Stimulated activated CD8-positive, alpha-beta memory T cell treated with anti-CD3 and anti-CD28 coated beads, Interleukin-7, amount 100 ng/mL, for 4 hours (primary cell): ENCODE measurements at regions not wholly inside any gene's neighbourhood (a gene's known extent, or its start where the extent isn't known, plus 50 kb on each side); places are given as distances from the start of the nearest gene placed in this dataset.
"Not testable (repeated sequence)": the region's sequence is repeated elsewhere in the genome, so short reads cannot be mapped to it uniquely, and the experiment has no call there.

ENCODE experiments used
- DNase-seq, 2 donors: peaks; one replicate each; pipeline ENCODE4 v3.0.0-alpha.2; 2020; ENCODE audit warnings: low read depth in 2 of 2

DNA sequence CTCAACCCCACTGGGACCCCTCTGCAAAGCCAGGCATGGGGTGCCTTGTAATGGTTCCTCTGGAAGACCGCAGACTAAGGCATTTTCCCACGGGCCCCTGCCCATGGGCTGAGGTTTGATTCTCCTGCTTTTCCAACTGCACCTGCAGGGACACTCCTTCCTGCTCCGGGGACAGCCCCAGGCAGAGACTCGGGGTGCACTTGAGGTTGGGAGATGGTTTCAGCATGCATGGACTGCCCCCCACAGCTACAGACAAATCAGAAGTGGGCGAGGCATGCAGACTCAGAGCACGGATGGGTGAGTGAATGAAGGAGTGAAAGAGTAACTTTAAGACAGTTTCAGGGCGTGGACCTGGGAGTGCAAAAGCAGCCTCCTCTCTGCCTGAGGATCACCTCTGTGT lies 87.9 kb upstream of the RPL38 start:
- no peak for DNase-seq

DNA sequence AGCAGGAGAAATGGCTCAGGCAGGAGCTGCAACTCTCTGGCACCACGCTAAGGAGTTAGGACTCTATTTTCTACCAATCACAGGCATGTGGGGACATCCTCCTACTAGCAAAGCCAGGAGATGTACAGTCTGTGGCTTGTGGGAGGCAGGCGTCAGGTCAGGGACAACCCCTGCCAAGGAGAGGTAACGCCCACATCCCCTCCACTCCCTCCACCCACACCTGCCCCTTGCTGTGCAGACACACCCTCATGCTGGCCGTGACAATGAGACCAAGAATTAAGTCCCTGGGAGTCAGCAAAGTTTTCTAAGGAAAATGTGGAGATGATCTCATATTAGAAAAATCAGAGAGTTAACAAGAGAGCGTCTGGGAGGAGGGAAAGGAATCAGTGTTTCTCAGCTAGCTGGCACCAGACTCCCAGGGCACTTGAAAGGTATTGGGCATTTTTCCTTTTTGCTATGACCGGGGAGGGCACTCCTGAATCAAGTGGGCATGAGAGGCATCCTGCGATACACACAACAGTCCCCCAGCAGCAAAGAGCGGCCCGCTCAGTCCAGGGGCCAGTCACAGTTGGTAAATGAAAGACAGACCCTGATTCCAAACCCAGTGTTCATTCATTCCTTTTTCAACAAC lies 87.3 kb upstream of the RPL38 start:
- DNase-seq, result no peak

DNA sequence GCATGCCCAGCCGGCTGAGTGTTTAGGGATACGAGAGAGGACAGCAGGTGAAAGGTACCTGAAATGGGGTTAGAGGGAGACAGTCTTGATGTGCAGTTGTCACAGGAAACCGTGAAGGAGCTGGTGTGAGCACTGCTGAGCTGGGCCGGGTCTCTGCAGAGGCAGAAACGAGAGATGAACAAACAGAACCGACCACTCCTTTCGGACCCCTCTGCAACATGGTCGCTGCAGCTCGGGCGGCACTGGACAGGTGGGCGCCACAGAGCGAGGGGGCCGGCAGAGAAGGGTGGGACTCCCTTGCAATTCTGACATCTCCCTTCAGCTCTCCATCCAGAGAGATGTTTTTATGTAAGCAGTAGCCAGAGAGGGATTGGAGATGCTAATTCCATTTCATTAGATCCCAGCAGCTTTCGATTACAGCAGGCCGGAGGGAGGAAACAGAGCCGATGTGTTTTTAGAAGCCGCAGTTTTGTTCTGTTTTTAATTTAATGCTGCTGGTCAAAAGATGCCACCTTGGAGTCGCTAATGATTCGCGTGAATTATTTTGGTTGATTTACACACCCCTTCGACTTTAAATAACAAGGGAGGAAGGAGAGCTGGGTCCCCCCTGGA lies 86.3 kb upstream of the RPL38 start:
- DNase-seq, result no peak

- DNase-seq, result no peak
Measured at GRCh38 chr17:74117999-74118421, 85.5 kb upstream of the RPL38 start.

GRCh38 chr17:74118504-74118903 lies 85.0 kb upstream of the RPL38 start:
- DNase-seq, result no peak

DNA sequence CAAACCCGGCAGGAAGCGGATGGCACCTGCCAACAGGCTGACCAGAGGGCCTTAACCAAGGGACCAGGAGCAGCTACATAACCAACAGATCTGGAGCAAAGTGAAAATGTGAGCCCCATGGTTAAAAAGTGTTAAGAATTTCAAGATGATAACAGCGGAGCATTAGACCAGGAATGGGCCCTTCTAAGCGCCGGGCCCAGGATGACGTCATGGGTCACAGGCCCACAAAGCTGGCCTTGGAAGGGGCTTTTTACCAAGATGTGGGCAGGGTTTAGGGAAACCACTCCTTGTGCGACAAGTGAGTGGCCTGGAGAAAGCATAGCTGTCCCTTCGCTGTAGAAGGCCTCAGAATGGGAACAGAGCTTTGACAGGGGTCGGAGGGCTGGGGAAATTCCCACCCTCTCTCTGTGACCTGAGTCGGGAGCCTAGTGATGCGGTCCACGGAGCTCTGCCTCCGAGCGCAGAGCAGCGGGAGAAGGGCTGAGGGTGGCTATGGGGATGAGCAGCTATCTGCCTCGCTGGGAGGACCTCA lies 84.4 kb upstream of the RPL38 start:
- no peak for DNase-seq

GRCh38 chr17:74119965-74120364 lies 83.5 kb upstream of the RPL38 start:
- DNase-seq, result no peak

DNA sequence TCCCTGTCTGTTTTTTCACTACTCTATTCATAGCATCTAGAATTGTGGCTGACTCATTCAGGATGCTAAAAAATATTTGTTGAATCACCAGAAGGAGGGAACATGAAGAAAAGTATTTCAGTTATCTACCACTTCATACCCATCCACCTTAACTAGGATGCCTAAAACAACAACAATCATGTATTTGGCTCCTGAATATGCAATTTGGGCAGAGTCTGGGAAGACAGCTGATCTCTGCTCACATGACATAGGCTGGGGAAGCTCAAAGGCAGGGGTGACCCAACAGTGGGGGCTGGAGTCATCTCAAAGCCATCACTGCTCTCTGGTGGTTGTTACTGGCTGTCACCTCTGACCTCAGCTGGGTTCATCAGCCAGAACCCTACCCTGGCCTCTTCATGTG lies 80.1 kb upstream of the RPL38 start:
- DNase-seq, result no peak

DNA sequence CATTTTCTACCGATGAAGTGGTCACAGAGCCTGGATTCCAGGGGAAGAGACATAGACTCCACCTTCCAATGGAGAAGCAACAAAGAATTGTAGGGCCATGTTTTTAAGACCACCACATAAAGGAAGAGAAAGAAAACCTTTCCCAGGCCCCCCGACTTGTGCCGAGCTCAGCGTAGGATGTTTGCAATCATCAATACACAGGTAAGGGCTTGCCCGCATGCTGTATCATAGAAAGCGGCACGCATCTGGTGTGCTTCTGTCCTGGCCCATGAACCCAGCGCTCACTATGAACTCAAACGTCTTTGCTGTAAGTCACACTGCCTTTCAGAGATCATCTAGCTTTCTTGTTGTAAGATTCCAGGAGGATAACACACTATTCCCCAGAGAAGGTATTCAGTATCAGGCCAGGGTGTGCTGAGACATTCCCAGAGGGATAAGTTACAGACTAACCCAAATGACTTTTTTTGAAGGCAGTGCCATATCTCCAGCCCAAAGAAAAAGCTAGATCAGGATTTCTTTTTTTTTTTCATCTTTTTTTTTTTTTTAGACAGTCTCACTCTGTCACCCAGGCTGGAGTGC lies 79.5 kb upstream of the RPL38 start:
- no peak for DNase-seq

DNA sequence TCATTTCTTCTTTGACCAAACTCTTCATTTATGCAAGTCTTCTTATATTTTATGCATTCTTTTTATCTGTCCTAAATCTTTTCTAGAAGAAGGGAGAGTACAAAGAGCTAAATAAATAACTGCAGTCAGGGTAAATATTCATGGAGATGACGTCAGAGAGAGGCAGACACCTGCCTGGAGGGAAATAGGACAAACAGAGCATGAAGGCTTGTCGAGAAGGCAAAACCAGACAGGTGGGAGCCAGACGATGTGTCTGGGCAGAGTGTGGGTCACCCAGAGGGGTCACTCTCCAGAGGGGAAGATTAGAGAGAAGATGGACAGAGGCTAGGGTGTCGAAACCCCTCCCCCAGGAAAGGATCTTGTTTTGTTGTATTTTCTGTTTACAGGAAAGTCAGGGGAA lies 78.3 kb upstream of the RPL38 start:
- DNase-seq, result no peak

DNA sequence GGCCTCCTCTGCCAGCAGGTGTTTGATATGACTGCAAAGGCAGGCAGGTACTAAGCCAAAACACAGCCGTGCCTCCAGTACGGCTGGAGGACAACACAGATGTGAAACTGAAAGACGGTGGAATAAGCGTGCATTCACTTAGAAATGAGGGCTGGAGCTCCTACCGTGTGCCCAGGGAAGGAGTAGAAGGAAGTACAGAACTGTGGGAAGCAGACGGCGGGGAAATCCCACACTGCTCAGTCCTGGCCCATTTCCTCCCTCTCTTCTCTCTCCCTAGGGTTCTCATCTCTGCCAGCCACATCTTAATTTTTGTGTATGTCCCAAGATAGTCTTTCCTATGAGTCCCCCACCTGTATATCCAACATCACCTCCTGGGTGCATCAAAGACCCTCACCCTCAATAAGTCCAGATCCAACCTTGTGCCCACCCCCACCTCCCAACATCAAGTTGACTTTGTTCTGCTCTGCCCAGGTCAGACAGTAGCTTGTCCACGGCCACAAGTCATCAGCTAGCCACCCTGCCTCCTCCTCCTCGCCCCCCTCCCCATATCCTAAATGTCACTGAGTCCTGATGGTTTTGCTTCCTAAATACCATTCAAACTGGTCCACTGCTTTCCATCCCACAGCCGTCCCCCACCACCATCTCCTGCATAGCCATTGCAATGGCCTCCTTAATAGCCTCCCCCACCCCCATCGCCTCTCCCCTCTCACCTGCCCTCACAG lies 77.1 kb upstream of the RPL38 start:
- DNase-seq, result no peak

DNA sequence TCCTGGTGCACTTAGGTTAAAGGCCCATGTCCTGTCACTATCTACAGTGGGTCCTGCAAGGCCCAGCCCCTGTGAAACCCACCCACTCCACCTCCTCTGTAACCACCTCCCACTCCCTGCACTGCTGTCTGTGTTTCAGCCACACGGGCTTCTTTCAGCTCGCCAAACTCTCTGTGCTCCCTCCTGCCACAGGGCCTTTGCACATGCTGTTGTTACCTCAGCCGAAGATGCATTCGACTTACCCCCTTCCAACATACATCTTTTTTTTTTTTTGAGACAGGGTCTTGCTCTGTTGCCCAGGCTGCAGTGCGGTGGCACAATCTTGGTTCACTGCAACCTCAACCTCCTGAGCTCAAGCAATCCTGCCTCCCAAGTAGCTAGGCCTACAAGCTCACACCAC lies 76.5 kb upstream of the RPL38 start:
- no peak for DNase-seq

DNA sequence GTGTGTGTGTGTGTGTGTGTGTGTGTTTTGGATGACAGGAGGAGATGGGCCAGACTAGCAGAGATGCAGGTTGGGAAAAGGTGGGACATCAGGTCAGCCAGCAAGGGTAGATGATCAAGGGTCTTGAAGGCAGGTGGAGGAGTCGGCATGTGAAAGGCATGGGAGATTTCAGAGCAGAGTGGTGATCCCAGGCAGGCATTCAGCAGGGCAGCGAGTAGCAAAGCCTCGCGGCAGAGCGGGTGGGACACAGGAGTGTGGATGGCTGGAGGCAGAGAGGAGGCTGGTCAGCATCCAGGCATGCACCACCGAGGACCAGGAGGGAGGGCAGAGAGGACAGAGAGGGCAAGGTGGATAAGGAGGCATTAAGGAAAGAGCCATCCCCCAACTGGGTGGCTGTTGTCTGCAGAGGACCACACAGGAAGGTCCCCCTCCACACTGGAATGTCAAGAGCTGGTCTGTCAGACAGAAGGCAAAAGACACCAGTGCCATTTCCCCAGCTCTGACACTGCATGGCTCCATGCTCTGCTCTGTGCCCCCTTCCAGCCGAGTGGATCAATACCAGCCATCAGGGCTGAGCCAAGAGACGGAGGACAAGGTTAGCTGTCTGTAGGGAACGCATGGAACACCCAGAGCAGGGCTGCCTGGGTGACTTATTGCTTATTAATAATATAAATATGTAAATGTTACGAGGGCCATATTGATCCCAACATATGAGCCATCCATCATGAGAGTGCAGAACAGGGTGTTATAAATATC lies 74.8 kb upstream of the RPL38 start:
- no peak for DNase-seq

DNA sequence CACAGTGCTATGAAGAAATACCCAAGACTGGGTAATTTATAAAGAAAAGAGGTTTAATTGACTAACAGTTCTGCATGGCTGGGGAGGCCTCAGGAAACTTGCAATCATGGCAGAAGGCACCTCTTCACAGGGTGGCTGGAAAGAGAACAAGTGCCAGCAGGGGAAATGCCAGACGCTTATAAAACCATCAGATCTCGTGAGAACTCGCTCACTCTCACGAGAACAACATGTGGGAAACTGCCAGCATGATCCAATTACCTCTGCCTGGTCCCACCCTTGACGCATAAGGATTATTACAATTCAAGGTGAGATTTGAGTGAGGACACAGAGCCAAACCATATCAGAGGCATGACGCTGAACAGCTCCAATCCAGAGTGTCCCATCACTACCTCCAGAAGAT lies 73.7 kb upstream of the RPL38 start:
- not testable (repeated sequence) for DNase-seq

DNA sequence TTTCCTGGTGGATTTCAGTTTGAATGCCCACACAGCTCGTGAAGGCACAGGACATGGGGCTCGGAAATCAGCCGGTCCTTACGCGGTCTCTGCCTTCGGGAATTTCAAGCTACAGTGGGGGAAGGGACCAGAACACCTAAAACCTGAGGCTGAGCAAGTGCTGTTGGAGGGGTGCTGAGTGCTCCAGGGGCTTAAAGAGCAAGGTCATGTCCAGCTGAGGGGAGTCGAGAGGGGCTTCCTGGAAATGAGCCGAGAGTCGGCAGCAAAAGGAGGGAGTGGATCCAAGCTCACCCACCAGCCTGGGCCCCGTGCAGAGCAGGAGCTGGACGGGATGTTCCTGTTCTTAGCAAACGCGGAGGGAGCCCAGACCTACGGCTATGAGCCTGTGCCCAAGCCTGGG lies 73.2 kb upstream of the RPL38 start:
- DNase-seq, result no peak

GRCh38 chr17:74130841-74131240 lies 72.6 kb upstream of the RPL38 start:
- DNase-seq, result no peak

DNA sequence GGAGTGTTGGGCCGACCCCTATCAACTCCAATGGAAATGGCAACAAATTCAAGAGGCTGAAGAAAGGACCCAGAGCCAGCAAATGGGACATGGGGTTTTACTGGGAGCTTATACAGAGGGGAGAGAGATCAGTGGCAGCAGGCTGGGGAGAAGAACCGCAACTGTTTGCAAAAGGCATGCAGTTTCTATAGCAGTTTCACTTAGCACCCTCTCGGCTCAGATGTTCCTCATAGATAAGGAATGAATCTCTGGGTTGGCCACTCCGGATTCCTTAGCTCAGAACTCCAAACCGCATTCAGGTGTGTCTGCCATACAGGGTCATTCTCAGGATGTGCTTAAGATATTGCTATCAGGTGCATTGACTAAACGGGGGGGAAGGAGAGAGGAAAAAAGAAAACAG lies 71.1 kb upstream of the RPL38 start:
- no peak for DNase-seq

GRCh38 chr17:74133740-74134139 lies 69.7 kb upstream of the RPL38 start:
- DNase-seq, result no peak

- DNase-seq, result not testable (repeated sequence)
Measured at GRCh38 chr17:74134234-74134633, 69.2 kb upstream of the RPL38 start.

DNA sequence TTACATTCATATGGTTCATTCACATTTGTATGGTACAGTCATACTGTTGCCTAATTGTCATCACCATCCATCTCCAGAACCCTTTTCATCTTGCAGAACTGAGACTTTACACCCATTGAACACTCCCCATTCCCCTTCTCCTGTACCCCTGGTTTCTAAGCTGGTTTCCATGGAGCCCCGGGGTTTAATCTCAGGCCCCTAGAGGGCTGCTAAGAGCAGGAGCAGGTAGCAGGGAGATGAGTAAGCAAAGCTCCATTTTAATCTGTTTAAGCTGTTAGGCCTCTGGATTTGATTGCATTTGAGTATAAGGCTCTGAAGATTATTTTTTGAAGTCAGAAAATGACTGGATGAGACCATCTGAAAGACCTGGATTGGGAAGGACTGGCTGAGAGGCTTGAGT lies 68.5 kb upstream of the RPL38 start:
- no peak for DNase-seq

DNA sequence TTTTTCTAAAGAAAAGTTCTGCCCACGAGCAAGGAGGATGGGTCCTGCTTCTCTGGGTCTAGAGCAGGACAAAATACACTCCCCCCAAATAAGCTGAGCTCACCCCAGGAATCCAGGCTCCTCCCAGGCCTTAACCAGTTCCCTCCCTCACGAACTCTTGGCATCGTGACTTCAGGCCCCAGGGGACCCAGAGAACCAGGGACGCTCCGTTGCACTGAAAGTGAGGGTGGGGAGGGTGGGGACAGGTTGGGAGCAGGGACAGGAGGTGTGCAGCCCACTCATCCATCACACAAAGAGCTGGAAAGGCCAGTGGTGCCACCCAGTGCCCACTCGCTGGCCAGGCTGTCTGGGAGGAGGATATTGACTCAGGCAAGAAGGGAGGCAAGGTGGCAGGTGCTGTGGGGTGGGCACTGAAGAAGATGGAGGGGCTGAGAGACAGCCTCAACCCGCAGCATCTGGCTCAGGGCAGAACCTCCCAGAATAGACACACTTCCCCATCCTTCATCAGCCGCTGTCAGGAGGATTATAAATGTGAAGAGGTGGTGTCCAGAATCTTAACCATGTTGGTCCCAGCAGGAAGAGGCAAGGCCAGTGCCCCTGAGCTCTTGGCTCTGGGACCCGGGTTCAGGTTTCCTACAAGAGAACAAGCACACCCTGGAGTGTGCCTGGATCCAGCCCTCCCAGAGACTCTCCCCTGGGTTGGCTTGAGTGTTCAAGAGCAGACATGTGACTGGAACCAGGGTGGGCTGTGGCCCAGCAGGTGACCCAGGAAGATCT lies 67.9 kb upstream of the RPL38 start:
- no peak for DNase-seq
